ENCODE measurements at regions not wholly inside any gene's neighbourhood (a gene's known extent, or its start where the extent isn't known, plus 50 kb on each side); places are given as distances from the start of the nearest gene placed in this dataset.

GRCh38 chr10:128814782-128815181, 652.3 kb upstream of the MGMT start:
- no peak for DNase-seq
- Mint-ChIP-seq H3K36me3 (no peaks in the 10 kb centered on the region), H3K27ac (no peak overlapping the region), H3K9me3 (no peaks in the 10 kb centered on the region), H3K27me3 (no peaks in the 10 kb centered on the region), H3K4me1 (no peaks in the 10 kb centered on the region), H3K4me3 (no peak overlapping the region)
- CTCF ChIA-PET = no interaction called here

- no peaks in the 10 kb centered on the region for H3K36me3 Mint-ChIP-seq
- H3K27ac Mint-ChIP-seq = no peak overlapping the region
- H3K4me1 Mint-ChIP-seq = no peaks in the 10 kb centered on the region
- H3K9me3 Mint-ChIP-seq = no peaks in the 10 kb centered on the region
- no peak for DNase-seq
- no peaks in the 10 kb centered on the region for H3K27me3 Mint-ChIP-seq
- no peak overlapping the region for H3K4me3 Mint-ChIP-seq
- CTCF ChIA-PET = no interaction called here
Observed at GRCh38 chr10:128816726-128817125, 650.3 kb upstream of the MGMT start.

GRCh38 chr10:128817636-128818035, 649.4 kb upstream of the MGMT start:
- no peaks in the 10 kb centered on the region for H3K27me3 Mint-ChIP-seq
- no peaks in the 10 kb centered on the region for H3K4me1 Mint-ChIP-seq
- no peak for DNase-seq
- CTCF ChIA-PET = no interaction called here
- H3K36me3 Mint-ChIP-seq = no peaks in the 10 kb centered on the region
- no peaks in the 10 kb centered on the region for H3K9me3 Mint-ChIP-seq
- no peak overlapping the region for H3K27ac Mint-ChIP-seq
- H3K4me3 Mint-ChIP-seq = no peak overlapping the region

GRCh38 chr10:128820663-128821062, 646.4 kb upstream of the MGMT start:
- Mint-ChIP-seq H3K4me3 (no peak overlapping the region), H3K27ac (no peak overlapping the region), H3K27me3 (no peaks in the 10 kb centered on the region), H3K4me1 (no peaks in the 10 kb centered on the region), H3K9me3 (no peaks in the 10 kb centered on the region), H3K36me3 (no peaks in the 10 kb centered on the region)
- CTCF ChIA-PET = no interaction called here
- no peak for DNase-seq

GRCh38 chr10:128823201-128823600, 643.8 kb upstream of the MGMT start:
- no peaks in the 10 kb centered on the region for H3K27me3 Mint-ChIP-seq
- H3K4me3 Mint-ChIP-seq = no peak overlapping the region
- no peaks in the 10 kb centered on the region for H3K36me3 Mint-ChIP-seq
- H3K27ac Mint-ChIP-seq = no peak overlapping the region
- H3K9me3 Mint-ChIP-seq = no peaks in the 10 kb centered on the region
- H3K4me1 Mint-ChIP-seq = no peaks in the 10 kb centered on the region
- CTCF ChIA-PET = no interaction called here
- DNase-seq = no peak

GRCh38 chr10:128825626-128826025, 641.4 kb upstream of the MGMT start:
- CTCF ChIA-PET = no interaction called here
- H3K36me3 Mint-ChIP-seq = no peaks in the 10 kb centered on the region
- H3K27ac Mint-ChIP-seq = no peak overlapping the region
- no peaks in the 10 kb centered on the region for H3K9me3 Mint-ChIP-seq
- no peaks in the 10 kb centered on the region for H3K4me1 Mint-ChIP-seq
- no peaks in the 10 kb centered on the region for H3K27me3 Mint-ChIP-seq
- H3K4me3 Mint-ChIP-seq = no peak overlapping the region
- DNase-seq = no peak

- no peak for DNase-seq
- no peak overlapping the region for H3K4me3 Mint-ChIP-seq
- H3K4me1 Mint-ChIP-seq = no peaks in the 10 kb centered on the region
- CTCF ChIA-PET = no interaction called here
- H3K9me3 Mint-ChIP-seq = no peaks in the 10 kb centered on the region
- H3K27ac Mint-ChIP-seq = no peak overlapping the region
- H3K36me3 Mint-ChIP-seq = no peaks in the 10 kb centered on the region
- H3K27me3 Mint-ChIP-seq = peaks cover 3% of the 10 kb centered on the region
Observed at GRCh38 chr10:128833671-128834070, 633.4 kb upstream of the MGMT start.

GRCh38 chr10:128835361-128835760, 631.7 kb upstream of the MGMT start:
- Mint-ChIP-seq H3K4me1 (no peaks in the 10 kb centered on the region), H3K27me3 (peaks cover 7% of the 10 kb centered on the region), H3K4me3 (no peak overlapping the region), H3K36me3 (no peaks in the 10 kb centered on the region), H3K27ac (no peak overlapping the region), H3K9me3 (no peaks in the 10 kb centered on the region)
- no peak for DNase-seq
- CTCF ChIA-PET = no interaction called here

GRCh38 chr10:128837478-128837877, 629.6 kb upstream of the MGMT start:
- DNase-seq = no peak
- H3K27ac Mint-ChIP-seq = no peak overlapping the region
- no peaks in the 10 kb centered on the region for H3K36me3 Mint-ChIP-seq
- H3K4me1 Mint-ChIP-seq = no peaks in the 10 kb centered on the region
- CTCF ChIA-PET = no interaction called here
- no peaks in the 10 kb centered on the region for H3K9me3 Mint-ChIP-seq
- H3K4me3 Mint-ChIP-seq = no peak overlapping the region
- H3K27me3 Mint-ChIP-seq = peaks cover 7% of the 10 kb centered on the region

GRCh38 chr10:128839134-128839533, 627.9 kb upstream of the MGMT start:
- H3K36me3 Mint-ChIP-seq = no peaks in the 10 kb centered on the region
- DNase-seq = no peak
- no peaks in the 10 kb centered on the region for H3K9me3 Mint-ChIP-seq
- CTCF ChIA-PET = no interaction called here
- H3K4me3 Mint-ChIP-seq = no peak overlapping the region
- H3K27me3 Mint-ChIP-seq = peaks cover 7% of the 10 kb centered on the region
- H3K4me1 Mint-ChIP-seq = no peaks in the 10 kb centered on the region
- H3K27ac Mint-ChIP-seq = no peak overlapping the region

GRCh38 chr10:128839701-128840100, 627.3 kb upstream of the MGMT start:
- no peak overlapping the region for H3K4me3 Mint-ChIP-seq
- H3K9me3 Mint-ChIP-seq = no peaks in the 10 kb centered on the region
- H3K27ac Mint-ChIP-seq = no peak overlapping the region
- no peaks in the 10 kb centered on the region for H3K36me3 Mint-ChIP-seq
- DNase-seq = no peak
- H3K4me1 Mint-ChIP-seq = no peaks in the 10 kb centered on the region
- CTCF ChIA-PET = no interaction called here
- H3K27me3 Mint-ChIP-seq = peaks cover 7% of the 10 kb centered on the region

- Mint-ChIP-seq H3K27ac (no peak overlapping the region), H3K27me3 (peaks cover 3% of the 10 kb centered on the region), H3K9me3 (no peaks in the 10 kb centered on the region), H3K36me3 (no peaks in the 10 kb centered on the region), H3K4me3 (no peak overlapping the region), H3K4me1 (no peaks in the 10 kb centered on the region)
- CTCF ChIA-PET = interaction anchor here (0.8 kb wide), 1 partner anchor 569 kb away, joined by 3 read pairs; no protein-coding TSS in a partner anchor
- no peak for DNase-seq
Observed at GRCh38 chr10:128843972-128844371, 623.1 kb upstream of the MGMT start.

- Mint-ChIP-seq H3K27me3 (no peaks in the 10 kb centered on the region), H3K4me3 (no peak overlapping the region), H3K9me3 (no peaks in the 10 kb centered on the region), H3K36me3 (no peaks in the 10 kb centered on the region), H3K27ac (no peak overlapping the region), H3K4me1 (no peaks in the 10 kb centered on the region)
- CTCF ChIA-PET = no interaction called here
- DNase-seq = no peak
Observed at GRCh38 chr10:128846927-128847326, 620.1 kb upstream of the MGMT start.

GRCh38 chr10:128848810-128849209, 618.2 kb upstream of the MGMT start:
- Mint-ChIP-seq H3K4me3 (no peak overlapping the region), H3K36me3 (no peaks in the 10 kb centered on the region), H3K4me1 (no peaks in the 10 kb centered on the region), H3K27ac (no peak overlapping the region), H3K27me3 (no peaks in the 10 kb centered on the region), H3K9me3 (no peaks in the 10 kb centered on the region)
- CTCF ChIA-PET = no interaction called here
- DNase-seq = no peak

- Mint-ChIP-seq H3K27me3 (no peaks in the 10 kb centered on the region), H3K4me3 (no peak overlapping the region), H3K9me3 (no peaks in the 10 kb centered on the region), H3K4me1 (no peaks in the 10 kb centered on the region), H3K36me3 (no peaks in the 10 kb centered on the region), H3K27ac (no peak overlapping the region)
- no peak for DNase-seq
- CTCF ChIA-PET = no interaction called here
Observed at GRCh38 chr10:128850647-128851046, 616.4 kb upstream of the MGMT start.

GRCh38 chr10:128851281-128851680, 615.8 kb upstream of the MGMT start:
- Mint-ChIP-seq H3K4me3 (no peak overlapping the region), H3K27ac (no peak overlapping the region), H3K36me3 (no peaks in the 10 kb centered on the region), H3K4me1 (no peaks in the 10 kb centered on the region), H3K9me3 (no peaks in the 10 kb centered on the region), H3K27me3 (no peaks in the 10 kb centered on the region)
- CTCF ChIA-PET = no interaction called here
- no peak for DNase-seq

Data from activated naive CD4-positive, alpha-beta T cell treated with anti-CD3 and anti-CD28 coated beads, Interleukin-2, amount 10 ng/mL, durations not matched to agents 7 days and 5 days (primary cell).